SK-N-SH (cell line): ENCODE measurements at regions not wholly inside any gene's neighbourhood (a gene's known extent, or its start where the extent isn't known, plus 50 kb on each side); places are given as distances from the start of the nearest gene placed in this dataset.

Experiments used
- CTCF ChIA-PET: fragments of 300-600, 350-600 bp; formaldehyde crosslinking; extraction: SDS; loops from one replicate; lab custom pipeline; 2021; lab: Yijun Ruan, JAX
- POLR2A ChIA-PET: fragments of 350-600 bp; sonication (Branson Sonifier 250); formaldehyde crosslinking; extraction: SDS; loops from one replicate; lab custom pipeline; 2020; ENCODE audit warnings: antibody characterized with exemption, inconsistent platforms; lab: Yijun Ruan, JAX
- DNase-seq: peaks from one replicate; pipeline ENCODE4 v3.0.0; 2012
- H2AFZ ChIP-seq: fragments of 200-600 bp; sonication (generic); 2 replicates; pipeline ENCODE4 v1.8.1; 2016; ENCODE audit warnings: antibody characterized with exemption, mild to moderate bottlenecking, low read depth
- H3F3A ChIP-seq: fragments of 200-600 bp; sonication (generic); replicated peaks from 2 replicates; pipeline ENCODE3; 2016; ENCODE audit warnings: antibody characterized with exemption, mild to moderate bottlenecking; ENCODE audit not compliant: insufficient read depth
- H3K27ac ChIP-seq, 2 experiments: fragments of 200-500 bp in 1 of 2; fragments of 200-600 bp in 1 of 2; sonication (Bioruptor generic) in 1 of 2; sonication (generic), shearing (Covaris generic) in 1 of 2; 2 replicates each; pipeline versions ENCODE4 v1.5.1 to v1.6.1; 2014 to 2016; ENCODE audit warnings: low read depth in 2 of 2, inconsistent platforms in 1 of 2, low read length in 1 of 2, mild to moderate bottlenecking in 1 of 2, mixed read lengths in 1 of 2
- H3K27me3 ChIP-seq: fragments of 200-600 bp; sonication (generic), shearing (Covaris generic); 2 replicates; pipeline ENCODE4 v1.6.1; 2016; ENCODE audit warnings: mixed run types; ENCODE audit not compliant: insufficient read depth
- H3K36me3 ChIP-seq, 2 experiments: fragments of 200-500 bp in 1 of 2; fragments of 200-600 bp in 1 of 2; sonication (Bioruptor generic) in 1 of 2; sonication (generic) in 1 of 2; replicated peaks in 1 of 2; 2 replicates each; pipeline versions ENCODE3 to v1.5.1; 2014 to 2016; ENCODE audit warnings: low read length in 1 of 2, mild to moderate bottlenecking in 1 of 2; ENCODE audit not compliant: insufficient read depth in 2 of 2, control insufficient read depth in 1 of 2
- H3K4me1 ChIP-seq, 2 experiments: fragments of 200-500 bp in 1 of 2; fragments of 200-600 bp in 1 of 2; sonication (Bioruptor generic) in 1 of 2; sonication (generic), shearing (Covaris generic) in 1 of 2; 2 replicates each; pipeline versions ENCODE4 v1.5.1 to v1.6.1; 2014 to 2016; ENCODE audit warnings: low read depth in 1 of 2, low read length in 1 of 2, mixed run types in 1 of 2; ENCODE audit not compliant: insufficient read depth in 2 of 2, control insufficient read depth in 1 of 2
- H3K4me2 ChIP-seq: fragments of 200-600 bp; sonication (generic), shearing (Covaris generic); 2 replicates; pipeline ENCODE4 v1.6.1; 2017; ENCODE audit warnings: mixed run types
- H3K4me3 ChIP-seq, 2 experiments: fragments of 200-500 bp in 1 of 2; fragments of 200-600 bp in 1 of 2; sonication (Bioruptor generic) in 1 of 2; sonication (generic), shearing (Covaris generic) in 1 of 2; 2 replicates each; pipeline versions ENCODE4 v1.5.1 to v1.8.1; 2014 to 2016; ENCODE audit warnings: low read depth in 2 of 2, inconsistent platforms in 1 of 2, low read length in 1 of 2, mild to moderate bottlenecking in 1 of 2, mixed read lengths in 1 of 2, moderate library complexity in 1 of 2
- H3K79me2 ChIP-seq: fragments of 200-600 bp; sonication (generic); 2 replicates; pipeline ENCODE4 v1.8.1; 2017; ENCODE audit warnings: mild to moderate bottlenecking; ENCODE audit not compliant: insufficient read depth
- H3K9ac ChIP-seq: fragments of 200-600 bp; sonication (generic); 2 replicates; pipeline ENCODE4 v1.6.1; 2017; ENCODE audit warnings: mixed run types
- H3K9me2 ChIP-seq: fragments of 200-600 bp; sonication (generic); 2 replicates; pipeline ENCODE4 v1.6.1; 2017; ENCODE audit warnings: mixed run types
- H3K9me3 ChIP-seq: fragments of 200-600 bp; sonication (generic); 2 replicates; pipeline ENCODE4 v1.6.1; 2017; ENCODE audit warnings: mixed run types, mild to moderate bottlenecking, moderate library complexity
- H4K20me1 ChIP-seq: fragments of 200-600 bp; sonication (generic); 2 replicates; pipeline ENCODE4 v1.6.1; 2017; ENCODE audit warnings: mild to moderate bottlenecking, mixed run types; ENCODE audit not compliant: insufficient read depth
- CHD2 ChIP-seq: fragments of 150-350 bp; IDR thresholded peaks from 2 replicates; pipeline ENCODE4 v1.6.1; 2018; ENCODE audit warnings: low read length; ENCODE audit not compliant: partially characterized antibody
- ELF1 ChIP-seq: IDR thresholded peaks from 2 replicates; pipeline ENCODE4 v1.4.0; 2012
- EP300 ChIP-seq, 2 experiments: IDR thresholded peaks; 2 replicates each; pipeline versions ENCODE4 v1.4.0 to v1.6.1; 2012; ENCODE audit warnings: borderline replicate concordance in 1 of 2, low read depth in 1 of 2, low read length in 1 of 2
- EZH2phosphoT487 ChIP-seq: fragments of 200-600 bp; sonication (generic); IDR thresholded peaks from 2 replicates; pipeline ENCODE4 v1.6.1; 2017; ENCODE audit warnings: low read depth, mixed run types, mild to moderate bottlenecking, antibody characterized with exemption, moderate library complexity, borderline replicate concordance
- FOSL2 ChIP-seq: IDR thresholded peaks from 2 replicates; pipeline ENCODE4 v1.4.0; 2012; ENCODE audit warnings: low read depth, mild to moderate bottlenecking, moderate library complexity, borderline replicate concordance
- FOXM1 ChIP-seq: IDR thresholded peaks from 2 replicates; pipeline ENCODE4 v1.4.0; 2012; ENCODE audit warnings: low read depth, mild to moderate bottlenecking
- GATA2 ChIP-seq: sonication (generic); formaldehyde crosslinking; IDR thresholded peaks from 2 replicates; pipeline ENCODE4 v1.5.0; 2020; ENCODE audit warnings: mild to moderate bottlenecking, missing genetic modification reagents
- MEF2A ChIP-seq: IDR thresholded peaks from 2 replicates; pipeline ENCODE4 v1.4.0; 2012; ENCODE audit warnings: low read depth, borderline replicate concordance
- MXI1 ChIP-seq: IDR thresholded peaks from 2 replicates; pipeline ENCODE4 v1.6.1; 2012; ENCODE audit warnings: mild to moderate bottlenecking, low read depth, low read length, improper control_type of control experiment
- NFIC ChIP-seq: IDR thresholded peaks from 2 replicates; pipeline ENCODE4 v1.4.0; 2012; ENCODE audit warnings: borderline replicate concordance
- NRF1 ChIP-seq: IDR thresholded peaks from 2 replicates; pipeline ENCODE4 v1.6.1; 2012; ENCODE audit warnings: low read depth, mild to moderate bottlenecking, low read length
- POLR2AphosphoS5 ChIP-seq: IDR thresholded peaks from 2 replicates; pipeline ENCODE4 v1.6.1; 2012; ENCODE audit warnings: low read depth, low read length
- RAD21 ChIP-seq: IDR thresholded peaks from 2 replicates; pipeline ENCODE4 v1.6.1; 2012; ENCODE audit warnings: mild to moderate bottlenecking, low read length
- RCOR1 ChIP-seq: fragments of 150-350 bp; IDR thresholded peaks from 2 replicates; pipeline ENCODE4 v1.6.1; 2017; ENCODE audit warnings: antibody characterized with exemption, low read length
- RFX5 ChIP-seq: IDR thresholded peaks from 2 replicates; pipeline ENCODE4 v1.6.1; 2012; ENCODE audit warnings: mild to moderate bottlenecking, improper control_type of control experiment, low read length
- RXRA ChIP-seq: IDR thresholded peaks from 2 replicates; pipeline ENCODE4 v1.4.0; 2012; ENCODE audit warnings: low read depth, mild to moderate bottlenecking, borderline replicate concordance
- SIN3A ChIP-seq: IDR thresholded peaks from 2 replicates; pipeline ENCODE4 v1.6.1; 2012; ENCODE audit warnings: low read depth, mild to moderate bottlenecking, low read length, moderate library complexity, borderline replicate concordance
- TCF12 ChIP-seq: IDR thresholded peaks from 2 replicates; pipeline ENCODE4 v1.4.0; 2012
- YY1 ChIP-seq: IDR thresholded peaks from 2 replicates; pipeline ENCODE4 v1.4.0; 2012; ENCODE audit warnings: low read depth, mild to moderate bottlenecking
- WGBS: methylation state at CpG from one replicate; pipeline ENCODE4 v1.1.6; 2017; ENCODE audit warnings: low lambda C conversion rate; 5-methylcytosine and 5-hydroxymethylcytosine counted together
- TF ChIP-seq, protein P1 (sequence below): IDR thresholded peaks from 2 replicates; pipeline ENCODE4; 2012
- TF ChIP-seq, protein P2 (sequence below): IDR thresholded peaks from 2 replicates; pipeline ENCODE4 v1.4.0; 2012; ENCODE audit warnings: low read depth
- TF ChIP-seq, protein P3 (sequence below): fragments of 150-350 bp; IDR thresholded peaks from 2 replicates; pipeline ENCODE4 v1.6.1; 2017; ENCODE audit warnings: antibody characterized with exemption, low read length, low read depth, borderline replicate concordance
- TF ChIP-seq, protein P4 (sequence below): IDR thresholded peaks from 2 replicates; pipeline ENCODE4 v1.6.1; 2012; ENCODE audit warnings: mild to moderate bottlenecking, low read depth, low read length, moderate library complexity

DNA sequence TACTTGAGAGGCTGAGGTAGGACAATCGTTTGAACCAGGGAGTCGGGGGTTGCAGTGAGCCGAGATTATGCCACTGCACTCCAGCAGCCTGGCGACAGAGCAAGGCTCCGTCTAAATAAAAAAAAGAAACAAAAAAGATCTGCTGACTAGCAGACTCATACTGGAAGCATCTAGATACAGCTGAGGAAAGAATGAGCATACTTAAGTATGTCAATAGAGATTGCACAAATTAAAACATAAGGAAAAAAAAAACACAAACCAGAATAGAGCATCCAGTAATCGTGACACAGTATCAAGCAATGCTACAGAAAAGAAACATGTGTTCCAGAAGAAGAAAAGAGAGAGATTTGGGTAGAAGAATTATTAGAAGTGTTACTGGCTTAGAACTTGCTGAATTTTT lies 105.5 kb upstream of the SPOCK3 start:
- H3K4me1 ChIP-seq, result no peaks in the 10 kb centered on the region
- no peaks in the 10 kb centered on the region for H3K9me2 ChIP-seq
- no peak overlapping the region for H3K4me3 ChIP-seq
- no peaks in the 10 kb centered on the region for H4K20me1 ChIP-seq
- no peak overlapping the region for H3K27ac ChIP-seq
- H3F3A ChIP-seq, result no peaks in the 10 kb centered on the region
- H3K9ac ChIP-seq, result no peak overlapping the region
- no peak overlapping the region for H3K4me2 ChIP-seq
- H3K9me3 ChIP-seq, result no peaks in the 10 kb centered on the region
- POLR2A ChIA-PET, result no interaction called here
- CTCF ChIA-PET, result no interaction called here
- H3K27me3 ChIP-seq, result no peaks in the 10 kb centered on the region
- H2AFZ ChIP-seq, result no peak overlapping the region
- 20% methylated on average over 6 of the region's 6 CpGs for WGBS
- no peak for DNase-seq
- H3K36me3 ChIP-seq, result no peaks in the 10 kb centered on the region
- TF ChIP-seq, protein P1, sequence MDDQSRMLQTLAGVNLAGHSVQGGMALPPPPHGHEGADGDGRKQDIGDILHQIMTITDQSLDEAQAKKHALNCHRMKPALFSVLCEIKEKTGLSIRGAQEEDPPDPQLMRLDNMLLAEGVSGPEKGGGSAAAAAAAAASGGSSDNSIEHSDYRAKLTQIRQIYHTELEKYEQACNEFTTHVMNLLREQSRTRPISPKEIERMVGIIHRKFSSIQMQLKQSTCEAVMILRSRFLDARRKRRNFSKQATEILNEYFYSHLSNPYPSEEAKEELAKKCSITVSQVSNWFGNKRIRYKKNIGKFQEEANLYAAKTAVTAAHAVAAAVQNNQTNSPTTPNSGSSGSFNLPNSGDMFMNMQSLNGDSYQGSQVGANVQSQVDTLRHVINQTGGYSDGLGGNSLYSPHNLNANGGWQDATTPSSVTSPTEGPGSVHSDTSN, result no peak
- TF ChIP-seq ELF1, result no peak
- TF ChIP-seq, protein P2, sequence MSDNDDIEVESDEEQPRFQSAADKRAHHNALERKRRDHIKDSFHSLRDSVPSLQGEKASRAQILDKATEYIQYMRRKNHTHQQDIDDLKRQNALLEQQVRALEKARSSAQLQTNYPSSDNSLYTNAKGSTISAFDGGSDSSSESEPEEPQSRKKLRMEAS, result no peak
- no peak for TF ChIP-seq SIN3A
- no peak for TF ChIP-seq NFIC
- TF ChIP-seq GATA2 (CRISPR knock-in tag), result no peak
- no peak for TF ChIP-seq NRF1
- no peak for TF ChIP-seq MEF2A
- TF ChIP-seq CHD2, result no peak
- TF ChIP-seq RXRA, result no peak
- TF ChIP-seq EZH2phosphoT487, result no peak
- TF ChIP-seq EP300 (IDR thresholded peaks at IDR 0.05; ENCODE audit: borderline replicate concordance in 1 of 2, low read depth in 1 of 2, low read length in 1 of 2), result no peak
- TF ChIP-seq RFX5, result no peak
- no peak for TF ChIP-seq RAD21
- no peaks in the 10 kb centered on the region for H3K79me2 ChIP-seq

DNA sequence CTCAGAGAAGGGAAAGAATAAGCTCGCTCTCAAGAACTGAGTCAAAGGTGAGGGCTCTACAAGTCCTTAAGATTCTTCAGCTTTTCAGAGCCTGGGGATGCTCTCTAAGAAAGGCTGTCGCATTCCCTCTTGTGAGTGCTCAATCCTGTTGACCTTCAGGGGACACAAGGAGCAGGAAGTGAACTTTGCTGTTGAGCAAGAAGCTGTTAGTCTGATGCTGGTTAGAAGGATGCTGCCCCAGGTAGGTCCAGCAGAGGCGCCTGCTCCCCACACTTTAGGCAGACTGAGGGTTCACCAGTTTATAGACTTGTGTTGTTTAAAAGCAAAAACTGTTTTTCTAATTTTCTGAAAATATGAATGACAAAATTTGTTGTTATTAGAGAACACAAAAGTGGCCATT lies 125.4 kb upstream of the SPOCK3 start:
- H3K4me2 ChIP-seq, result no peak overlapping the region
- H3K36me3 ChIP-seq, result no peaks in the 10 kb centered on the region
- 17% methylated on average over 3 of the region's 3 CpGs for WGBS
- no peak overlapping the region for H2AFZ ChIP-seq
- no peaks in the 10 kb centered on the region for H4K20me1 ChIP-seq
- no peaks in the 10 kb centered on the region for H3K79me2 ChIP-seq
- POLR2A ChIA-PET, result no interaction called here
- CTCF ChIA-PET, result no interaction called here
- no peaks in the 10 kb centered on the region; the same call in 1 of the 2 replicates for H3K9me2 ChIP-seq
- no peaks in the 10 kb centered on the region for H3K27me3 ChIP-seq
- no peak for DNase-seq
- H3K4me3 ChIP-seq, result no peak overlapping the region
- H3K27ac ChIP-seq, result no peak overlapping the region
- no peaks in the 10 kb centered on the region for H3K4me1 ChIP-seq
- H3K9me3 ChIP-seq, result no peaks in the 10 kb centered on the region
- no peak overlapping the region for H3K9ac ChIP-seq
- no peaks in the 10 kb centered on the region for H3F3A ChIP-seq
- TF ChIP-seq RCOR1 (no peak), FOXM1 (no peak), MXI1 (no peak), TCF12 (no peak), POLR2AphosphoS5 (no peak), ELF1 (no peak), YY1 (no peak), RAD21 (no peak), SIN3A (no peak), FOSL2 (no peak)
- TF ChIP-seq, protein P3, sequence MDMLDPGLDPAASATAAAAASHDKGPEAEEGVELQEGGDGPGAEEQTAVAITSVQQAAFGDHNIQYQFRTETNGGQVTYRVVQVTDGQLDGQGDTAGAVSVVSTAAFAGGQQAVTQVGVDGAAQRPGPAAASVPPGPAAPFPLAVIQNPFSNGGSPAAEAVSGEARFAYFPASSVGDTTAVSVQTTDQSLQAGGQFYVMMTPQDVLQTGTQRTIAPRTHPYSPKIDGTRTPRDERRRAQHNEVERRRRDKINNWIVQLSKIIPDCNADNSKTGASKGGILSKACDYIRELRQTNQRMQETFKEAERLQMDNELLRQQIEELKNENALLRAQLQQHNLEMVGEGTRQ, result no peak
- TF ChIP-seq, protein P1, result no peak
- TF ChIP-seq, protein P4, sequence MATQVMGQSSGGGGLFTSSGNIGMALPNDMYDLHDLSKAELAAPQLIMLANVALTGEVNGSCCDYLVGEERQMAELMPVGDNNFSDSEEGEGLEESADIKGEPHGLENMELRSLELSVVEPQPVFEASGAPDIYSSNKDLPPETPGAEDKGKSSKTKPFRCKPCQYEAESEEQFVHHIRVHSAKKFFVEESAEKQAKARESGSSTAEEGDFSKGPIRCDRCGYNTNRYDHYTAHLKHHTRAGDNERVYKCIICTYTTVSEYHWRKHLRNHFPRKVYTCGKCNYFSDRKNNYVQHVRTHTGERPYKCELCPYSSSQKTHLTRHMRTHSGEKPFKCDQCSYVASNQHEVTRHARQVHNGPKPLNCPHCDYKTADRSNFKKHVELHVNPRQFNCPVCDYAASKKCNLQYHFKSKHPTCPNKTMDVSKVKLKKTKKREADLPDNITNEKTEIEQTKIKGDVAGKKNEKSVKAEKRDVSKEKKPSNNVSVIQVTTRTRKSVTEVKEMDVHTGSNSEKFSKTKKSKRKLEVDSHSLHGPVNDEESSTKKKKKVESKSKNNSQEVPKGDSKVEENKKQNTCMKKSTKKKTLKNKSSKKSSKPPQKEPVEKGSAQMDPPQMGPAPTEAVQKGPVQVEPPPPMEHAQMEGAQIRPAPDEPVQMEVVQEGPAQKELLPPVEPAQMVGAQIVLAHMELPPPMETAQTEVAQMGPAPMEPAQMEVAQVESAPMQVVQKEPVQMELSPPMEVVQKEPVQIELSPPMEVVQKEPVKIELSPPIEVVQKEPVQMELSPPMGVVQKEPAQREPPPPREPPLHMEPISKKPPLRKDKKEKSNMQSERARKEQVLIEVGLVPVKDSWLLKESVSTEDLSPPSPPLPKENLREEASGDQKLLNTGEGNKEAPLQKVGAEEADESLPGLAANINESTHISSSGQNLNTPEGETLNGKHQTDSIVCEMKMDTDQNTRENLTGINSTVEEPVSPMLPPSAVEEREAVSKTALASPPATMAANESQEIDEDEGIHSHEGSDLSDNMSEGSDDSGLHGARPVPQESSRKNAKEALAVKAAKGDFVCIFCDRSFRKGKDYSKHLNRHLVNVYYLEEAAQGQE, result no peak
- TF ChIP-seq, protein P2, result no peak
